OCI-LY3 (cell line): ENCODE measurements at regions not wholly inside any gene's neighbourhood (a gene's known extent, or its start where the extent isn't known, plus 50 kb on each side); places are given as distances from the start of the nearest gene placed in this dataset.

ENCODE experiments used
- H2AFZ ChIP-seq: fragments of 200-600, 300-600 bp; shearing (Covaris generic); 2 replicates; pipeline ENCODE4 v1.6.0; 2014; ENCODE audit warnings: antibody characterized with exemption, low read depth, low read length
- H3K27ac ChIP-seq: fragments of 200-600, 300-600 bp; sonication (generic); 2 replicates; pipeline ENCODE4 v1.5.1; 2014; ENCODE audit warnings: mild to moderate bottlenecking, low read length, moderate library complexity, mixed read lengths
- H3K27me3 ChIP-seq: fragments of 200-600, 300-600 bp; sonication (generic); 2 replicates; pipeline ENCODE4 v1.6.1; 2014; ENCODE audit warnings: low read depth, low read length, mixed read lengths
- H3K36me3 ChIP-seq: fragments of 200-600, 300-600 bp; sonication (generic); replicated peaks from 2 replicates; pipeline ENCODE3; 2014; ENCODE audit warnings: low read depth, low read length, mixed read lengths
- H3K4me1 ChIP-seq: fragments of 300-600, 200-600 bp; sonication (generic); 2 replicates; pipeline ENCODE4 v1.6.1; 2014; ENCODE audit warnings: low read length, mixed read lengths
- H3K4me2 ChIP-seq: fragments of 200-600, 300-600 bp; sonication (generic); 2 replicates; pipeline ENCODE4 v1.6.1; 2014; ENCODE audit warnings: low read length, mixed read lengths
- H3K4me3 ChIP-seq: fragments of 300-600, 200-600 bp; sonication (generic); 2 replicates; pipeline ENCODE4 v1.5.1; 2014; ENCODE audit warnings: antibody characterized with exemption, mild to moderate bottlenecking, low read length, moderate library complexity
- H3K79me2 ChIP-seq: fragments of 300-600, 200-600 bp; shearing (Covaris generic); 2 replicates; pipeline ENCODE4 v1.6.1; 2014; ENCODE audit warnings: mild to moderate bottlenecking, low read length, mixed read lengths
- H3K9ac ChIP-seq: fragments of 300-600, 200-600 bp; shearing (Covaris generic); 2 replicates; pipeline ENCODE4 v1.6.0; 2014; ENCODE audit warnings: mild to moderate bottlenecking, low read length, moderate library complexity
- H3K9me3 ChIP-seq: fragments of 200-600, 300-600 bp; shearing (Covaris generic); 2 replicates; pipeline ENCODE4 v1.6.1; 2014; ENCODE audit warnings: low read length, mixed read lengths; ENCODE audit not compliant: insufficient read depth
- H4K20me1 ChIP-seq: fragments of 200-600, 300-600 bp; sonication (generic); 2 replicates; pipeline ENCODE4 v1.6.1; 2016; ENCODE audit warnings: low read length, mixed read lengths; ENCODE audit not compliant: insufficient read depth
- EZH2phosphoT487 ChIP-seq: fragments of 200-600 bp; shearing (Covaris generic); IDR thresholded peaks from 2 replicates; pipeline ENCODE4 v1.6.1; 2018; ENCODE audit warnings: antibody characterized with exemption, mixed run types, low read depth
- TF ChIP-seq, protein P1 (sequence below): fragments of 200-600, 300-600 bp; sonication (generic); IDR thresholded peaks from 2 replicates; pipeline ENCODE4 v1.5.1; 2014; ENCODE audit warnings: antibody characterized with exemption, low read length, low read depth

DNA sequence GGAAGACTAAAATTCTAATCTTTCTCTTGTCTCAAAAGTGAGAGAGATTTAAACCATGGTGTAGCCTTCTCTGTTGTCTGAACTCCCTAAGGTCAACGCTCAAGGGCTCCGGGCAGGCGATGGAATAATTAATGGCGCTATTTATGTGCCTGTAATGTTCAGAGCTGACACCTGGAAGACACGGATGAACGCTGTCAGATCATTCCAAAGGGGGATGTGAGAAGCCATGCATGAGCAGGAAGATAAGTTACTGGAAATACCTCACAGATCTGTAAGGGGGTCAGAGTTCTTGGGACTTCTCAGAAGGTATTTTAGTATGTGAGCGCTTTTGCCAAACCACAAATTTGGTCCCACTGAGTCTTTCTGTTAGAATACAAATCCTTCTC is 73.3 kb upstream of the MTPN start:
- no peak overlapping the region for H2AFZ ChIP-seq
- H3K4me3 ChIP-seq: no peak overlapping the region
- H3K4me1 ChIP-seq: no peaks in the 10 kb centered on the region
- 0 out of 2 replicates have a peak, but pooled peaks cover 3% of the 10 kb centered on the region for H3K27me3 ChIP-seq
- no peaks in the 10 kb centered on the region for H3K79me2 ChIP-seq
- no peaks in the 10 kb centered on the region for H3K36me3 ChIP-seq
- no peaks in the 10 kb centered on the region for H4K20me1 ChIP-seq
- no peak overlapping the region for H3K27ac ChIP-seq
- no peak overlapping the region for H3K9ac ChIP-seq
- TF ChIP-seq, protein P1, sequence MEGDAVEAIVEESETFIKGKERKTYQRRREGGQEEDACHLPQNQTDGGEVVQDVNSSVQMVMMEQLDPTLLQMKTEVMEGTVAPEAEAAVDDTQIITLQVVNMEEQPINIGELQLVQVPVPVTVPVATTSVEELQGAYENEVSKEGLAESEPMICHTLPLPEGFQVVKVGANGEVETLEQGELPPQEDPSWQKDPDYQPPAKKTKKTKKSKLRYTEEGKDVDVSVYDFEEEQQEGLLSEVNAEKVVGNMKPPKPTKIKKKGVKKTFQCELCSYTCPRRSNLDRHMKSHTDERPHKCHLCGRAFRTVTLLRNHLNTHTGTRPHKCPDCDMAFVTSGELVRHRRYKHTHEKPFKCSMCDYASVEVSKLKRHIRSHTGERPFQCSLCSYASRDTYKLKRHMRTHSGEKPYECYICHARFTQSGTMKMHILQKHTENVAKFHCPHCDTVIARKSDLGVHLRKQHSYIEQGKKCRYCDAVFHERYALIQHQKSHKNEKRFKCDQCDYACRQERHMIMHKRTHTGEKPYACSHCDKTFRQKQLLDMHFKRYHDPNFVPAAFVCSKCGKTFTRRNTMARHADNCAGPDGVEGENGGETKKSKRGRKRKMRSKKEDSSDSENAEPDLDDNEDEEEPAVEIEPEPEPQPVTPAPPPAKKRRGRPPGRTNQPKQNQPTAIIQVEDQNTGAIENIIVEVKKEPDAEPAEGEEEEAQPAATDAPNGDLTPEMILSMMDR: no peak
- no peak for TF ChIP-seq EZH2phosphoT487
- no peak overlapping the region for H3K4me2 ChIP-seq
- H3K9me3 ChIP-seq: no peaks in the 10 kb centered on the region

DNA sequence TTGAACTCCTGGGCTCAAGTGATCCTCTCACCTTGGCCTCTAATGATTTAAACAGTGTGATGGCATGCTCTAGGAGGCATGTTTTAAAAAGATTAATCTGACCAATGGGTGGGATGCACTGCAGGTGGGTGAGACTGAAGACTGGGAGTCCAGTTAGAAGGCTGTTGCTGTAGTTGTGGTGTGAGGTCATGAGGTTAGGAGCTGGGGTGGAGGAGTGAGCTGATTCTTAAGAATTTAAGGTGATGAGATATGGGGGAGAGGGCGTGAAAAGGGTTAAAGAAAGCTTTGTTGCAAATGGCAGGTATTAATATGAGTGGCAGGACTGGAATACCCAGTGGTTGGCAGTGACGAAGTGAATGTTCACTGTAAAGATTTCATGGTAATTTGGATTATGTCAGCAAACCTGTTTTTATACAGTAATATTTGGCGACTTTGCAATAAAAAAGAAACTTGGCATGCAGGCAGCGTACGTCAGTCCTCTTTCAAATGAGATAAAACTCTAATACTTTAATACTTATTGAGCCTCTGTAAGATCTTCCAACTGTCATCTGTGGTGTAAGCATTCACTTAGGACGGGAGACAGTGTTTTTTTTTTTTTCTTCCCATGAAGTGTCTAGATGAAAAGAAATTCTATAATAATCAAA is 72.8 kb upstream of the MTPN start:
- Histone ChIP-seq H3K4me1 (no peaks in the 10 kb centered on the region), H3K4me3 (no peak overlapping the region), H3K9me3 (no peaks in the 10 kb centered on the region), H3K9ac (no peak overlapping the region), H3K4me2 (no peak overlapping the region), H3K27me3 (0 out of 2 replicates have a peak, but pooled peaks cover 3% of the 10 kb centered on the region), H3K36me3 (no peaks in the 10 kb centered on the region), H3K79me2 (no peaks in the 10 kb centered on the region), H2AFZ (no peak overlapping the region), H3K27ac (no peak overlapping the region), H4K20me1 (no peaks in the 10 kb centered on the region)
- TF ChIP-seq, protein P1: no peak
- TF ChIP-seq EZH2phosphoT487: no peak

DNA sequence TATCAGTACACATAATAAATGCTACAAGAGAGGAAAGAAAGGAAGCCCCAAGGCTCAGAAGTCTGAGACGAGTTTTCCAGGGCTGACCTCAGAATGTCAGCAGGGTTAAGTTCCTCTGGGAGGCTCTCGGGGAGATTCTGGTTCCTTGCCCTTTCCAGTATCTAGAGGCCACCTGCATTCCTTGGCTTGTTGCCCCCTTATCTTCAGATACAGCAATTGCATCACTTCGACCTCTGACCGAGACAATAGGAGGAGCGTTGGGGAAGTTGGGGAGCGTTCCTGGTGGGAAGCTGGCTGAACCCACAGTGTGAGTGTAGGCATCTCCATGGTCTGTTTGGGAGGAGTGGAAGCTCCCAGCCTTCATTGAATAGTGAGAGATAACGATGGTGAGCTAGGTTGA is 72.0 kb upstream of the MTPN start:
- H3K9ac ChIP-seq: no peak overlapping the region
- H3K36me3 ChIP-seq: no peaks in the 10 kb centered on the region
- no peak overlapping the region for H2AFZ ChIP-seq
- H3K4me3 ChIP-seq: no peak overlapping the region
- H3K27me3 ChIP-seq: 0 out of 2 replicates have a peak, but pooled peaks cover 3% of the 10 kb centered on the region
- TF ChIP-seq, protein P1: no peak
- no peak for TF ChIP-seq EZH2phosphoT487
- H3K79me2 ChIP-seq: no peaks in the 10 kb centered on the region
- H4K20me1 ChIP-seq: no peaks in the 10 kb centered on the region
- H3K27ac ChIP-seq: no peak overlapping the region
- no peak overlapping the region for H3K4me2 ChIP-seq
- H3K9me3 ChIP-seq: no peaks in the 10 kb centered on the region
- H3K4me1 ChIP-seq: no peaks in the 10 kb centered on the region

DNA sequence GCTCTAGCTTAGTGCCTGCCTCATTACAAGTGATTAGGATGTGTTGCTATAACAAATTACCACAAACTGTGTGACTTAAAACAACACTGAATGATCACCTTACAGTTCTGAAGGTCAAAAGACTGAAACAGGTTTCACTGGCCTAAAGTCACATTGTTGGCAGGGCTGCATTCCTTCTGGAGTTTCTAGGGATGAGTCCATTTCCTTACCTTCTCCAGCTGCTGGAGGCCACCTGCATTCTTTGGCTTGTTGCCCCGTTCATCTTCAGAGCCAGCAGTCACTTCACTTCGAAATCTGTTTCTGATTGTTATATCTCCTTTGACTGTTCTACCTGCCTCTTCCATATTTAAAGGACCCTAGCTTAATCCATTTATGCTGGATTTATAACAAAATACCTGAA is 69.4 kb upstream of the MTPN start:
- Histone ChIP-seq H4K20me1 (no peaks in the 10 kb centered on the region), H3K9me3 (no peaks in the 10 kb centered on the region), H3K4me3 (no peak overlapping the region), H3K4me2 (no peak overlapping the region), H3K4me1 (no peaks in the 10 kb centered on the region), H3K27me3 (0 out of 2 replicates have a peak, but pooled peaks cover 3% of the 10 kb centered on the region), H3K79me2 (no peaks in the 10 kb centered on the region), H3K9ac (no peak overlapping the region), H2AFZ (no peak overlapping the region), H3K36me3 (no peaks in the 10 kb centered on the region), H3K27ac (no peak overlapping the region)
- no peak for TF ChIP-seq EZH2phosphoT487
- TF ChIP-seq, protein P1: no peak
